ENCODE measurements at regions not wholly inside any gene's neighbourhood (a gene's known extent, or its start where the extent isn't known, plus 50 kb on each side); places are given as distances from the start of the nearest gene placed in this dataset.

- intact Hi-C loops (cut with DNase I): loop anchor here (10.0 kb wide), 1 partner anchor 165 kb away; no protein-coding TSS in a partner anchor
- DNase-seq: peak in 9 of 10 donors; percentile 27 to 92 (median 54)
These were observed 164.2 kb downstream of the INHBB start for GRCh38 chr2:120509991-120510735.

- intact Hi-C loops (cut with DNase I): loop anchor here (10.0 kb wide), 1 partner anchor 164 kb away; no protein-coding TSS in a partner anchor
These were observed 164.9 kb downstream of the INHBB start for GRCh38 chr2:120510751-120511395.

GRCh38 chr2:120511536-120511935 is 165.6 kb downstream of the INHBB start:
- peak in 9 of 10 donors; percentile 12 to 92 (median 43) for DNase-seq
- intact Hi-C loops (cut with DNase I): loop anchor here (10.0 kb wide), 1 partner anchor 163 kb away; no protein-coding TSS in a partner anchor

More at GRCh38 chr2:120510751-120511395, 164.9 kb downstream of the INHBB start:
- peak in 2 of 10 donors; percentile 22 to 77 for DNase-seq

- intact Hi-C loops (cut with DNase I): loop anchor here (10.0 kb wide), 1 partner anchor 163 kb away; no protein-coding TSS in a partner anchor
- DNase-seq: peak in 2 of 10 donors; percentile 17 to 74
These were observed 166.2 kb downstream of the INHBB start for GRCh38 chr2:120511947-120512710.

GRCh38 chr2:120513776-120514357 is 167.9 kb downstream of the INHBB start:
- DNase-seq: peak in 2 of 10 donors; percentile 55 to 75
- intact Hi-C loops (cut with DNase I): loop anchor here (10.0 kb wide), 1 partner anchor 161 kb away; no protein-coding TSS in a partner anchor

GRCh38 chr2:120514521-120514920 is 168.6 kb downstream of the INHBB start:
- intact Hi-C loops (cut with DNase I): loop anchor here (10.0 kb wide), 1 partner anchor 160 kb away; no protein-coding TSS in a partner anchor
- peak in 2 of 10 donors; percentile 35 to 57 for DNase-seq

- peak in 2 of 10 donors; percentile 1 to 15 for DNase-seq
- intact Hi-C loops (cut with DNase I): loop anchor here (10.0 kb wide), 1 partner anchor 160 kb away; no protein-coding TSS in a partner anchor
These were observed 169.3 kb downstream of the INHBB start for GRCh38 chr2:120515066-120515758.

- peak in 3 of 10 donors; percentile 4 to 28 (median 12) for DNase-seq
- intact Hi-C loops (cut with DNase I): loop anchor here (10.0 kb wide), 1 partner anchor 159 kb away; no protein-coding TSS in a partner anchor
These were observed 170.1 kb downstream of the INHBB start for GRCh38 chr2:120515759-120516678.

- intact Hi-C loops (cut with DNase I): loop anchor here (10.0 kb wide), 1 partner anchor 158 kb away; no protein-coding TSS in a partner anchor
- DNase-seq: peak in 3 of 10 donors; percentile 5 to 29 (median 24)
These were observed 170.9 kb downstream of the INHBB start for GRCh38 chr2:120516679-120517314.

- DNase-seq: peak in 3 of 10 donors; percentile 2 to 24 (median 22)
- intact Hi-C loops (cut with DNase I): loop anchor here (10.0 kb wide), 1 partner anchor 157 kb away; no protein-coding TSS in a partner anchor
These were observed 172.0 kb downstream of the INHBB start for GRCh38 chr2:120517751-120518469.

GRCh38 chr2:120518819-120519218 is 172.9 kb downstream of the INHBB start:
- intact Hi-C loops (cut with DNase I): loop anchor here (10.0 kb wide), 1 partner anchor 156 kb away; no protein-coding TSS in a partner anchor
- peak in 3 of 10 donors; percentile 27 to 57 (median 37) for DNase-seq

- intact Hi-C loops (cut with DNase I): loop anchor here (10.0 kb wide), 1 partner anchor 155 kb away; no protein-coding TSS in a partner anchor
- DNase-seq: peak in 4 of 10 donors; percentile 2 to 62 (median 47)
These were observed 173.5 kb downstream of the INHBB start for GRCh38 chr2:120519469-120519868.

GRCh38 chr2:120520454-120520853 is 174.5 kb downstream of the INHBB start:
- DNase-seq: peak in 2 of 10 donors; percentile 14 to 31
- intact Hi-C loops (cut with DNase I): loop anchor here (5.0 kb wide), 1 partner anchor 178 kb away; no protein-coding TSS in a partner anchor

GRCh38 chr2:120520929-120521912 is 175.3 kb downstream of the INHBB start:
- DNase-seq: peak in 7 of 10 donors; percentile 28 to 87 (median 49)

GRCh38 chr2:120522151-120522751 is 176.3 kb downstream of the INHBB start:
- intact Hi-C loops (cut with DNase I): loop anchor here (5.0 kb wide), 1 partner anchor 180 kb away; no protein-coding TSS in a partner anchor
- DNase-seq: peak in 4 of 10 donors; percentile 11 to 87 (median 51)

More at GRCh38 chr2:120520929-120521912, 175.3 kb downstream of the INHBB start:
- intact Hi-C loops (cut with DNase I): loop anchor here (5.0 kb wide), 1 partner anchor 179 kb away; no protein-coding TSS in a partner anchor
